Daoy (cell line): ENCODE measurements at regions not wholly inside any gene's neighbourhood (a gene's known extent, or its start where the extent isn't known, plus 50 kb on each side); places are given as distances from the start of the nearest gene placed in this dataset.
"Not testable (repeated sequence)": the region's sequence is repeated elsewhere in the genome, so short reads cannot be mapped to it uniquely, and the experiment has no call there.

ENCODE experiments used
- DNase-seq: peaks from one replicate; pipeline ENCODE4 v3.0.0-alpha.2; 2015; ENCODE audit warnings: low read depth

DNA sequence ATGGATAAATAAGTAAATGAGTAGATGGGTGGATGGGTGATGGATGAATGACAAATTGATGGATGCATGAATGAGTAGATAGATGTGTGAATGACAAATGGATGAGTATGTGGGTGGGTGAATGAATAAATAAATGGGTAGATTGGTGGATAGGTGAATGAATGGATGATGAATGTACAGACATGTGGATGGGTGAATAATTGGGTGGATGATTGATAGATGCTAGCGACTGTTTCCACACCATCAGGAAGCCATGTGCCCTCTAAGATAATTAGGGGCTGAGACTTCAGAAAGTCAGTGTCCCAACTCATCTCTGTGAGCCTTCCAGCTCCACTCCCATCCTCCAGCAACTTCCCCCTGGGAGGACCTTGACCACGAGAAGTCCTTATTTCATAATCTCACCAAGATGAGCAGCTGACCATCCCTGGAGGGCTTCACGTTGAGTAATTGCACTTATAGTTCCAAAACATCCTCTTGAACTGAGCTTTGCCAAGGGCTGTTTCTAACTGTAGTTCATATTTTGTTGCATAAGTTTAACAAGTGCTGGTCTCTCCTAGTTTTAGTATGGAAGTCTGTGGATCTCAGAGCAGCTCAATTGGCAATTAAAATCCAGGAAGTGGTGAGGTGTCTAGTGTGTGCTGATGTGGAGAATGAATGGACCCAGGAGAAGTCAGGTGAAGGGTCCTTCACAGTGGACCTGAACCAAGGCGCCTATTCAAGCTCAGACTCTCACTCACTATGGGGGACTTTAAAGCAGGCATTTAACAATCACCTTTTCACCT lies 295.7 kb downstream of the ADGRD1 start:
- DNase-seq: no peak

DNA sequence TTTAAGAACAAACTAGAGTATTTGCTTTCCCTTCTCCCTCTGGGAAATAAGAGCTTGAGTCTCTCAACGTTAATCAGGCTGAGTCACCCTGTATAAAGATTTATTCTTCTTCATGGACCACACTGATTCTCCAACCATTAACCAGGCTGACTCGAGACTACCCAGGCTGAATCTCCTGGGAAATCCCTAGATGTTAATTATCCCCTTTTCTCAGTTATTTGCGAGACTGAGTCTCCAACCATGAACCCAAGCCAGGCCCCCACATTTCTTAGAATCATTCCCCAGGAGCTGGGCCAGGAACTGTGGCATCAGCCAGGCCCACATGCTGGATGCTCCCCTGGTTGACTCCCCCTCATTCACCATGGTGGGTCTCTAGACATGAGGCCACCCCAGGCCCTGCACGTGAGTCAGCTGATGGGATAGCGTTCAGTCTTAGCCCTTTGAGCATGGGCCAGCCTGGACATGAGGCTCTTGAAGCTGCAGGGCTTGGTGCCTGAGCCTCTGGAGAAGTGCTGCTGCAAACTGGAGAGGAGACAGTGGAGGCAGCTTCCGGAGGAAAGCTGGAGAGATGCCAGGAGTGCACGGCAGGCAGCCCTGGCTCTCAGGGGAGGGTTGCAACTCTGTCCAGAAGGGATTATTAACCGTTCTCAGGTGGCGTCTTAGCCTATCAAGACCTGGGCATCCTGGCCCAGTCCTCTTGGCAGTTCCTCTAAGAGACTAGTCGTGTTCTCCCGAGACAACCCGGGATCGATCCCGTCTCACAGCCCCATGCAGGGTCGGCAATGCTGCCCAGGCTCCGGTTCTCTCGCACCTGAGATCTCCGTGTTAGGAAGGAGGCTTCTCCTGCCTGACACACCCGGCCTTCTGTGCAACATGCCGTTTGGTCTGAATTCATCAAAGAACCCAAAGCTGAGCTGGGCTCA lies 296.6 kb downstream of the ADGRD1 start:
- no peak for DNase-seq

DNA sequence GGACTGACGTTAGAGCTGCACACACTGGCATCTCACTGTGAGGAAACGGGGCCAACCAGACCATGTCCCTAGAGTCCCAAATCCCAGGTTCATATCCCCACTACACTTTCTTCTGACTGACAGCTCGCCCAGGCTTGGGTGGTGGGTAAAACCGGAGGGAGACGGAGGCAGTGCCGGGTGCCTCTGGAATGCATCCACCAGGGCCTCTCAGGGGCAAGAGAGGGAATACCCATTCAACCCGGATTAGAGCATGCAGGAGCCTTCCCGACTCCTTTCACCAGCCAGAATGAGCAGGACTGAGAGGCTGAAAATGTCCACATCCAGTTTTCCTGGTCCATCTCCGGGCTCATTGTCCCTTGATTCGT lies 297.2 kb downstream of the ADGRD1 start:
- no peak for DNase-seq

DNA sequence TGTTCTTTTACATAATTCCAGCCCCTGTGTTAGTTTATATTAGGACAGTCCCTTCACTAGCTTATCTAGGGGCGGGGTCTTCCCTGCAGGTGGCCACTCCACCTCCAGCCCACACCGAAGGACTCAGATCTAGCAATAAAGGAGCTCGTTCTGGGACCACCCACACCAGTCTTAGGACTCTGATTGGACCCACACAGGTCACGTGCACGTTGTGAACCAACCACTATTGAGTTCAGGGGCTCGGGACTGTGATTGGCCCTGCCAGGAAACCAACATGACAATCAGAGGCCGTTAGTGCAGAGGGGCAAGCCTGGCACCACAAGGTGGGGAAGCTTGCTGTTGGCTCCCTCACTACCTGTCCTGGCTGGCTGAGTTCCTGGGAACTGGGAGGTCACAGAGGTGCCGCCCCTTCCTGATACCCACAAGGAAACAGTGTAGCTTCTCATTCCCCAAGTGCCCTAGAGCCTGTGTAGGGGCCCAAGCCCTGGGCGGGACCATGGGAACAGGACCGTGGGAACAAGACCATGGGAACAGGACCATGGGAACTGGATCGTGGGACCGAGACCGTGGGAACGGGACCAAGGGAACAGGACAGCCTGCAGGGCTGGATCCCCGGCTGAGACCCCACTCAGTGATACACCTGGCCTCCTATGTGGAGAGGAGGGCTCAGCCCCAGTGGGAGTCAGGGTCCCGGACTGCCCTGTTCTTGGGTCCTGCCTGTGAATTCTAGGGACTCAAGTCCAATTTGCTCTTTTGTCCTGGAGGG lies 297.8 kb downstream of the ADGRD1 start:
- no peak for DNase-seq

DNA sequence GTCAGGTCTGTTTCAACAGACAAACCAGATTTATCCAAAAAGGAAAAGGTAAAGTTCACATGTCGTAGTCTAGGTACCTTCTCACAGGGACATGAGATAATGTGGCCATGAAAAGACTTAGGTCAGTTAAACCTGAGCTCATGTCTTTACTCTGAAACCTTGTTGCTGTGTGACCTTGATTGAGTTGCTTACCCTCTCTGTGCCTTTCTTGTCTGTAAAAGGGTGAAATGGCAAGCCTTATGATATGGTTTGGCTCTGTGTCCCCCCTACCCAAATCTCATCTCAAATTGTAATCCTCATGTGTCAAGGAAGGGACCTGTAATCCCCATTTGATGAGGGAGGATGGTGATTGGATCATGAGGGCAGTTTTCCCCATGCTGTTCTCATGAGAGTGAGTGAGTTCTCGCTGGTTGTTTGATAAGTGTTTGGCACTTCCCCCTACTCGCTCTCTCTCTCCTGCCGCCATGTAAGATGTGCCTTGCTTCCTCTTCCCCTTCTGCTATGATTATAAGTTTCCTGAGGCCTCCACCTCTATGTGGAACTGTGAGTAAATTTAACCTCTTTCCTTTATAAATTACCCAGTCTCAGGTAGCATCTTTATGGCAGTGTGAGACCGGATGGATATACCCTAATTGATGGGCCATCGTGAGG lies 299.8 kb downstream of the ADGRD1 start:
- no peak for DNase-seq

DNA sequence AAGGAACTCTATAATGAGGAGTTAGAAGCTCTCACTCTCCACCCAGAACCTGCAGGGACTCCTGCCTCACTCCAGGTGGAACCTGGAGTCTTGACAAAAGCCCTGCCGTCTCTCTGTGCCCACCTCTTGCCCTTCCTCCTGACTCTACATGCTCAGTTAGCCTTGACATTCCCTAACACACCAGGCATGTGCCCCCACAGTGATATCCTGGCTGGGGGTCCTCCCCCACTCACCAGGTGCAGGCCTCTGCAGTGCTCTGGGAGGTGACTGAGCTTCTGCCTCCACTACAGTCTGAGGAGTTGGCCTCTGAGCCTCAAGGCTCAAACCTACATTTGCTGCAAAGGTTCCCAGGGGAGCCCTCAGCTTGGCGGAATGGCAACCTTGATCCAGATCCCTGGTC lies 300.7 kb downstream of the ADGRD1 start:
- no peak for DNase-seq

DNA sequence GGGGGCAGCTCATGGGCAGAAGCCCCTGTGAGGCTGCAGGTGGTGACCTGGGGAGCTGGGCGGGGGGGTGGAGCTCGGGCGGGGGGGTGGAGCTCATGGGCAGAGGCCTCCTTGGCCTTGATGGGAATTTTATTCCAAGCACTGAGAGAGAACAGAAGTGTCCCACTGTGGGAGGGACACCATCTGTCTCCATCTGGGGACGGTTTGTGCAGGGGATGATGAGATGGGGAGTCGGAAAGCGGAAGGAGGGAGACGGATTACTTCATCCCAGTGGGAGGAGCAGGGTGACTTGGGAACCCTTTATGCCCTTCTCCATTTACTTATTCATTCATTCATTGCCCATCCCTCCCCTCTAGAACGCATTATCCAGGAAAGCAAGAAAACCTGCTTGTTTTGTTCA lies 304.7 kb downstream of the ADGRD1 start:
- DNase-seq: no peak

DNA sequence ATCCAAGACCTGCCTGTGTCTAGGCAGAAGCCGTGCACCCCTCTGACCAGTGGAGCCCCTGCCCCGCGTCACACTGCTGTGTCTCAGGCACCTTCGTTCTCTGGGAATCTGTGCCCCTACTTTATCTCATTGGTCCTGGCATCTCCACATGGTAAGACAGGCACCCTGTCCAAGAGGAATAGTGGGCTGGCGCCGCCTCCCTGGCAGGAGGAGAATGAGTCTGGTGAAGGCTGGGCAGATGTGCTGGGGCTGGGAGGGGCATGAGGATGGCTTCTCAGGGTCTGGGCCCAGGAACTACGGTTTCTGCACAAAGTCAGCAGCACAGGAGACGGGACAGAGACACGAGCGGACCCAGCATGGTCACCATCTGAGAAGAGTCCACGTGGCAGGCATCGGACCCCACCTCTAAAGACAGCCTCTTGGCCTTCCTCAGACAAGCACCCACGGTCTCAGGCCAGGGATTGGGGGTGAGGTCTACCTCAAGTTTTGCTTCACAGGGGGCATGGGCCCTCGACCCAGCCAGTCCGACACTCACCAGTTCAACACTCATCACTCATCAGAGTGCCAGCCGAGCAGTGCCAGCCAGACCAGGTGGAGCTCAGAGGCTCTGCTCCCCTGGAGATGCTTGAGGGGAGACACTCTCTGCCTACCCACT lies 306.7 kb downstream of the ADGRD1 start:
- DNase-seq: no peak

DNA sequence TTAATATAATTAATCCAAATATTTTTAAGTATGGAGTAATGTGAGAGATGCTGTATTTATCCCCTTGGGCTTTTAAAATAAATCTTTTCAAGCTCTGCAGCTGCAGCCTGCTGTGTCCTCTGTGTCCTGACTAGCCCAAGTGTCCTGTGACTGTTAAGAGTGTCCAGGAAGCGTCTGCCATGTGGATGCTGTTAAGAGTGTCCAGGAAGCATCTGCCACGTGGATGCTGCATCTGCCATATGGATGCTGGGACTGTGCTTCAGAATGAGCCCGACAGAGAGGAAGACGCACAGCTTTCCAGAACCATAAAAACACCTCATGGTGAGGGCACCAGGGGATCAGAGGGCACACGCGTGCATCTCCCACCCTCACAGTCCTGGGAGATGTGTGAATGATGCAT lies 307.2 kb downstream of the ADGRD1 start:
- no peak for DNase-seq

DNA sequence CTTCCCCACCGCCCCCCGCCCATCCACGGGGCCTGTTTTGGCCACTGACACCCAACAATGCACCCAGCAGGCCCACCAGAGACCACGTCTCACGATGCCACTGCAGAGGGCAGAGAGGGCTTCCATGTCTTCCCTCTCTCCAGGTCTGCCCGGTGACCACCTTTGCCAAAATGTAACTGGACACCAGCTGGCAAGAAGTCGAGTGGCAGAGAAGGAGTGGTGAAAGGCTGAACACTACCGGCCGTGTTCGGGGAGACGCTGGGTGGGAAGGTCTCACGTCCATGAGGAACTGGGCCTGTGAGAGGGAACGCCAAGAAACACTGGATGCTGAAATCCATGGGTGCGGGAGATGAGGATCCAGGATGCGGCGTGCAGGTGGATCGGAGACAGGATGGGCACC lies 308.2 kb downstream of the ADGRD1 start:
- no peak for DNase-seq

DNA sequence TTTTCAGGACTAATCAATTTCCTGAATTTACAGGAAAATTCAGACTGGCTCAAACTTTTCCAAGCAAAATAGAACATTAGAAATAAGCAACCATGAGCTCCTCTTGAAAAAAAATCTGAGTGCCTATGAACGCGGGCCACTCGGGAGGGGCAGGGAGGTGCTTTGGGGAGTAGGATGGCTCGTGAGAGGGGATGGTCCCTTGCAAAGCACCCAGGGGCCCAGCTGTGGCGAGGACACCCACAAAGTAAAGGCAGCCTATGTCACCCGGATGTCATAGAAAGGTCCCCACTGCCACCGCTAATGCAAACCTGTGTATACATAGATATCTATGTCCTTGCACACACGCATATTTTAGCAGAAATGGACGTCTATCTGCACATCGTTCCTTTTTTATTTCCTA lies 309.9 kb downstream of the ADGRD1 start:
- no peak for DNase-seq

DNA sequence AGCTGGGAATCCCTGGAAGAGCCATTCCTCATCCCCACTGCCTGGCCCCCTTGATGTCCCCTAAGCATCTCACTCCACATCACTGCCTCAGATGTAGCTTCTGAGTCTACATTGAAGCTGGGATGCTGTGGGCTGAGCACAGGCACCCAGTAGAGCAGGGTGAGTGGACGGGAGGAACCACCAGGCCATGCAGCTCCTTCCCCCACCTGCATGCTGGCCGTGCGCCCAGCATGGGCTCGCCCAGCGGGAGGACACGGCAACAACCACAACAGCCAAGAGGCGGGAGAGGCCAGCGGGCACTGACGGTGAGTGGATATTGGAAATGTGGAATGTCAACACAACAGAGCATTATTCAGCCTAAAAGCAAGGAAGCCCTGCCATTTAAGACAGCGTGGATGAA lies 310.9 kb downstream of the ADGRD1 start:
- DNase-seq: peak; percentile 76

DNA sequence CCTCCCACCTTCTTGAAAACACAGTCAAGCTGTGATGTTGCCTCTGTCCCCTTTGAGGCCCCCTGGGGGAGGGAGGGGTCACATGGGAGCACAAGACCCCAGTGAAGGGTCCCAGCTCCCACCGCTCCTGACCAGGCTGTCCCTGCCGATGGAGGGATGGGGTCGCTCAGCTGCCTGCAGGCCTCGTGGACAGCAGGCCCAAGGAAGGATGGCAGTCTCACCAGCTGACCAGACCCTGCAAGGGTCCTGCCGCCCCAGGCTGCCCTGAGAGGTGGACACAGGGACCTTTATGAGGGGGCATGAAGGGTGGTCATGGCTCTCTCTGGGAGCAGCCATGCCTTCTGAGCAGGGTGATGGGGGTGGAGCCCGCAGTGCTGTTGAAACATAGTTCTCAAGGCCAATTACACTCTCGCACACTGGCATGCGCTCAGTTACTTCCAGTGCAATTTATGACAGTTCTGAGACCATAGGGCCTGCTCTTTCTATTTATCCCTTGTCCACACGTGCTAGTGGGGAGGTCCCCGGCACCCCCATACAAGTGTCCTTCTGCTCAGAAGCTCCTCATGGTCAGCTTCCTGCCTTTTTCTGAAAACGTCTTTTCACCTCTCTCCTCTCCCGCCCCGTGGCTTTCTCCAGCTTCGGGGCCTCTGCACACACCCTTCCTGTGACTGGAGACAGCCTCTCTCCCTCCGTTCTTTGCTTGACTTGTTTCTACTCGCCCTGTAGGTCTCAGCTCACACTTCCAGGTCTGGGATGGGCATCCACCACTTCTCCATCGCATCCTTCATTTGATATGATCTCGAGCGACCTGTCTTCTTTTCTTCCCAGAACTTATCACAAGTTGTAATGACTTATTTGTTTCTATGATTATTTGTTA lies 313.1 kb downstream of the ADGRD1 start:
- no peak for DNase-seq

DNA sequence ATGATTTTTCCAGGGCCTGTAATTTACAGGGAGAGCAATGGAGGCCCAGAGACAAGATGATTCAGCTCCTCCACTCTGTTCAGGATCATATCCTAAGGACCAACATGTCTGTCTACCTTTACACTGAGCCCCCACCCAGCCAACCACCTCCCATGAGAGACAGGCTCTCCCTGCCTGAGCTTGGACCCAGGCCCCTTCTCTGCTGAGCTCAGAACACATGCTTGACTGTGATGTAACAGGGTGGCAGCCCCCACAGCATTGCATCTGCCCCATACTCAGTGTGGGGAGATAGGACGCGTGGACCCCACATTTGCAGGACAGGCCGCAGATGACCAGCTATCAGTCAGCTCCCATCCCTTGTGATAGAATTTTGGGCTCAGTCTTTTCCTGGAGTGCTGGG lies 313.9 kb downstream of the ADGRD1 start:
- DNase-seq: no peak

DNA sequence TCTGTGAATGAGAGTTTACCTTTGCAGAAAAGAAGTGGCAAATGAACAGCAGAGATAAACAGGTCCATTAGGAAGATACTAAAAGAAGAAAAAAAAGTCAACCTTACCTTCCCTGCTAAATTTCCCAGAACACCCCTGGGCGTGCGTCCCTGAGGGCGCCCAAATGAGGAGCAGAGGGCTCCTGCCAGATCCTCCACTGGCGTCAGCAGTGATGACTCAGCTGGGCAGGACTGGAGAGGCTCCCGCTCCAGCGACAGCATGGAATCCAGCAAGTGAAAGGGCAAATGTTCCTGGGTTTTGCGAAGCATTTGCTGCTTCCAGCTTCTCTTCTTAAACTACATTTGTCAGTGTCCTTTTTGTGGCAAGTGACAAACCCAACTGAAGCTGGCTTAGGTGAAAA lies 314.4 kb downstream of the ADGRD1 start:
- DNase-seq: peak; percentile 56

DNA sequence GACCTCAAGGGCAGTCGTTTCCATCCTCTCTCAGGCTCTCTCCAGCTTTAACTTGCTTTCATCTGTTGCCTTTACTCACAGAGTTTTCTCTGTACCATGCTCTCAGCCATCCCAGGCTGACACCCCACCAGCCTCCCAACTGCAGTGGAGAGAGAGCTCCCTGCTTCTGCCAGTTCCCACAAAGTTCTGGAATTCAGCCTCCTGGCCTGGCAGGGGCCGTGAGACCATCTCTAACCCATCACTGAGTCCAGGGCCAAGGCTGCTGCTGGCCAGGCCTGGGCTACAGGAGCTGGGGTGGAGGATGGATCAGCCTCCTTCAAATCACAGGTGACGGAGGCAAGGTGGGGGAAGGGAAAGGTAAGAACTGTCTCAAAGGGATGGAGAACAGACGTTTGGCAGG lies 314.9 kb downstream of the ADGRD1 start:
- not testable (repeated sequence) for DNase-seq

DNA sequence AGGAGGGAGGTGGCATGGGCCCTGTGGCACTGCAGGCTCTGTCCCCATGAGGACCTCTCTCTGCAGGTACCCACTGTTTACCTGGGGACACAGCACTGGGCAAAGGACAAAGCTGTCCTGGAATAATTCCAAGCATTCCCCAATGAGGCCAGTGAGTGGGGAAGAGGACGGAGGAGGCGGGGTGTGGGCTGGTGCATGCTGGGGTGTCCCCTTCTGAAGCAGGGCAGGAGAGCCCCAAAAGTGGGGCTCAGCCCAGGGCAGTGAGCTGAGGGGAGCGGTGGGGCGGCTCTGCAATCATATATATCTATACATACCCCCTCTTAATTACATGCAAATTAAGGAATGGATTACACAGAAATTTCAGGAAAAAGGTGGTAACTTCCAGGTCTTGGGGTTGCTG lies 315.8 kb downstream of the ADGRD1 start:
- DNase-seq: no peak

DNA sequence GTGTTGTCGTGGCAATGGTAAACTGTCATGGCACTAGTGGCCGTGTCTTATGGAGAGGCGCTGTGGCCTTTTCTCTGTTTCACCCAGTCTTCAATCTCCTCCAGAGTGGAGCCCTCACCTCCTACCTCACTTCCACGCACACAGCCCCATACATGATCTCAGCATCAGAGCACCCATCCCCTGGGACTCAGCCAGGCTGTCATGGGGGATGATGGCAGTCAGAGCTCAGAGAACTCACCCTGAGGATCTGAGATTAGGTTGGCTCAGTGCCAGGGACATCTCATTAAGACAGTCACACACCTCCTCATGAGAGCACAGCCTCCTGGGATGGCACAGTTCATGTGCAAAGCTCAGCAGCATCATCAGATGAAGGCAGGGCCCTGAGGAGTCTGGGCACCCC lies 316.3 kb downstream of the ADGRD1 start:
- DNase-seq: not testable (repeated sequence)

DNA sequence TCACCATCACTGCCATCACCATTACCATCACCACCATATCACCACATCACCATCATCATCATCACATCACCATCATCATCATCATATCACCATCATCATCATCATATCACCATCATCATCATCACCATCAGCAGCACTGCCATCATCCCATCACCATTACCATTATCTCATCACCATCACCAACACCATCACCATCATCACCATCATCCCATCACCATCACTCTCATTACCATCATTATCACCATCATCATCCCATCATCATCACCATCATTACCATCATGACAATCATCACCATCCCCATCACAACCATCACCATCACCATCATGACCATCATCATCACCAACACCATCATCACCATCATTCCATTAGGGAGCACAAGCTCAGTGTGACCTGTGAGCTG lies 318.0 kb downstream of the ADGRD1 start:
- DNase-seq: no peak

DNA sequence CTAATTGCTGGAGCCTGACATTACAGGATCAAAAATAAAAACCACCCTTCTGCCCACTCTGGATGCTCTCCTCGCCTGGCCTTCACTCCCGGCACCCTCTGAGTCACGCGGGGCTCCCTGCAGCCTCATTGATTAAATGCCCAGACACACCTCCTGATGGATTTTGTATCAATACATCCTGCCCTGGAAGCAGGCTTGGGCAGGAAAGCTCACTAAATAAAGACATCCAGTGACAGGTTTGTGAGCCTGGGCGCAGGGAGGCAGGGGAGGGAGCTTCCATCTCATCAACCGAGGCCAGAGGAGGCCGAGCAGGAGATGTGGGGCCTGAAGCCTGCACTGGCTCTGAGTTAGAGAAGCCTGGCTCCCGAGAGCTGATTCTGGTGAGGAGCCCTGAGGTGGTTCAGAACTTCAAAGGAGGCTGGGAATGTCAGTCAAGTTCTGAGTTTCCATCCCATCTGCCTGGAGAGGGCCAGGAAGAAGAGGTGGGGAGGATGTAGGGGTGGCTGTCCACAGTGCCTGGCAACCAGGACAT lies 318.6 kb downstream of the ADGRD1 start:
- not testable (repeated sequence) for DNase-seq
